Activated T-helper 1 cell treated with anti-CD3 and anti-CD28 coated beads, Interleukin-12 subunit alpha, Interleukin-12 subunit beta, Interleukin-2, Interleukin-4 antibody, amounts not matched to agents 30 ng/mL and 10 ng/mL and 1 ng/mL, durations not matched to agents 14 hours and 24 hours and 36 hours (primary cell): ENCODE measurements at regions not wholly inside any gene's neighbourhood (a gene's known extent, or its start where the extent isn't known, plus 50 kb on each side); places are given as distances from the start of the nearest gene placed in this dataset.

Source experiments
- DNase-seq: peaks from one replicate; pipeline ENCODE4 v3.0.0; 2021; ENCODE audit warnings: low spot score
- H3K27ac Mint-ChIP-seq: one replicate; pipeline ENCODE4 v1.8.0; 2021; ENCODE audit warnings: mild to moderate bottlenecking, mixed read lengths
- H3K27me3 Mint-ChIP-seq: one replicate; pipeline ENCODE4 v1.8.0; 2022; ENCODE audit warnings: mild to moderate bottlenecking, moderate library complexity, mixed read lengths; ENCODE audit not compliant: insufficient read depth
- H3K36me3 Mint-ChIP-seq: one replicate; pipeline ENCODE4 v1.8.0; 2021; ENCODE audit warnings: low read depth, mixed read lengths
- H3K4me1 Mint-ChIP-seq: one replicate; pipeline ENCODE4 v1.8.0; 2021; ENCODE audit warnings: low read depth, mixed read lengths
- H3K4me3 Mint-ChIP-seq: one replicate; pipeline ENCODE4 v1.8.0; 2021; ENCODE audit warnings: mild to moderate bottlenecking, moderate library complexity, mixed read lengths
- H3K9me3 Mint-ChIP-seq: one replicate; pipeline ENCODE4 v1.8.0; 2021; ENCODE audit warnings: mixed read lengths
- intact Hi-C: fragments of 100-400 bp; cut with micrococcal nuclease; formaldehyde crosslinking; loops from one replicate; pipeline ENCODE4 v1.15.1; 2024

DNA sequence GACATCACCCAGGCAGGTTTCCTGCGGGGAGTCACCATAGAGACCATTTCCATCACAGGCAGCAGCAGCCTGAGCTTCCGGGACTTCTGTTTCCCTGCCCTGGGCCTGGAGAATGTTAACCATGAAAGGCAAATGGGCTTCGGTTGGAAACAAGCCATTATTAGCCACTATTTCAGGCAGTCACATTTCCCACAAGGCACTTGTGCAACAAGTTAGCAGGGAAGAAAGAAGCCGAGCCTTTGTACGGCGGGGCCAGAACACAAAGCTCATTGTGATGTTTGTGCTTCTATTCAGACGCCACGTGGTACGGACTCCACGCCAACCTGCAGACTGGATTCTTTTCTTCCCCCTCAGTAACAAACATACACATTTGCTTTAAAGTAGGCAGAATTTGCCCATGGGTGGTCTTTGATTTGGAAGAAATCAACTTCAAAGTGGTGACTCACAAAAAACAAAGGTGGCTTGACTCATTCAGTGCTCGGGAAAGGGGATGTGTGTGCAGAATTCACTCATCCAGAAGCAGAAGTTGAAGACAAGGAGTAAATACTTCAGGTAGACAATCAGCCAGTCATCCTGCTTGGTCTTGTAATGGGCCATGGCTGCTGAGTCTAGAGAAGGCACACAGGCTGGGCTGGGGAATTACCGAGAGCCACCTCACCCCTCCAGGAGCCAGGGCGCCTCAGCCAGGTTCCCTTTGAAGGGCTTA lies 154.2 kb upstream of the PRMT8 start:
- no peaks in the 10 kb centered on the region for H3K4me1 Mint-ChIP-seq
- H3K4me3 Mint-ChIP-seq: no peak overlapping the region
- H3K9me3 Mint-ChIP-seq: no peaks in the 10 kb centered on the region
- intact Hi-C loops: no loop called here
- peaks cover 3% of the 10 kb centered on the region for H3K27me3 Mint-ChIP-seq
- no peak overlapping the region for H3K27ac Mint-ChIP-seq
- DNase-seq: no peak
- H3K36me3 Mint-ChIP-seq: no peaks in the 10 kb centered on the region

DNA sequence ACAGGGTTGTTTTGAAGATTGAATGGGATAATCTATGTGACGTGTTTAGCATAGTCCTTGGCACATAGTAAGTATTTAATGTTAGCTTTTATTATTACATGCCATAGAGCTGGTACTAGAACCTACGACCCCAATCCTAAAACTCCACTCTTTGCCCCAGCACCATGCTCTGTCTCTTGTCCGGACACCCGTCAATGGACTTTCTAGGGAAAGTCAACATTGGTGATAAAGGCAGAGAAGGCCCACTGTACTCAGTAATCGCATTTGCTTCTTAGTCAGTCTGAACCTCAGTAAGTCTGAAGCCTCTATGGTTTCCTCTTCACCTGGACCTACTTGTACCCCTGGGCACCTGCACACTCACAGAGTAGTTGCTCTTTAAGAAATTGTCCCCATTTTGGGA lies 153.1 kb upstream of the PRMT8 start:
- H3K27me3 Mint-ChIP-seq: peaks cover 6% of the 10 kb centered on the region
- no peaks in the 10 kb centered on the region for H3K4me1 Mint-ChIP-seq
- no peaks in the 10 kb centered on the region for H3K36me3 Mint-ChIP-seq
- no peak overlapping the region for H3K27ac Mint-ChIP-seq
- no peak overlapping the region for H3K4me3 Mint-ChIP-seq
- H3K9me3 Mint-ChIP-seq: no peaks in the 10 kb centered on the region
- DNase-seq: no peak
- intact Hi-C loops: no loop called here

DNA sequence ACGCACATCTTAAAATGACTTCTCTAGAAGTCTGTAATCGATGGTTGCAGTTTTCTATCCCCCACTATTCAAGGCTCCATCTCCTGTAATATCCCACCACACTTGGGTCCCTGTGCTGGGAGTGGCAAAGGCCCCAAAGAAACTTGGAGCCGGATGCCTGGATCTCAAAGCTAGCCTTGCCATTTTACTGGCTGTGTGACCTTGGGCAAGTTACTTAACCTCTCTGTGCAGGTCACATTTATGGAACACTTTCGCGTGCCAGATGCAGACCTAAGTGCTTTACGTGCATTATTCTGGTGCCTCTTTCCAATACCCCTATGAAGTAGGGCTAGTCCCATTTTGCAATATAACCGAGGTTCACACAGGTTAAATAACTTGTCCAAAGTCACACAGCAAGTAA lies 151.8 kb upstream of the PRMT8 start:
- Mint-ChIP-seq H3K4me3 (no peak overlapping the region), H3K9me3 (no peaks in the 10 kb centered on the region), H3K27me3 (peaks cover 18% of the 10 kb centered on the region), H3K4me1 (no peaks in the 10 kb centered on the region), H3K27ac (no peak overlapping the region), H3K36me3 (no peaks in the 10 kb centered on the region)
- no peak for DNase-seq
- intact Hi-C loops: no loop called here

DNA sequence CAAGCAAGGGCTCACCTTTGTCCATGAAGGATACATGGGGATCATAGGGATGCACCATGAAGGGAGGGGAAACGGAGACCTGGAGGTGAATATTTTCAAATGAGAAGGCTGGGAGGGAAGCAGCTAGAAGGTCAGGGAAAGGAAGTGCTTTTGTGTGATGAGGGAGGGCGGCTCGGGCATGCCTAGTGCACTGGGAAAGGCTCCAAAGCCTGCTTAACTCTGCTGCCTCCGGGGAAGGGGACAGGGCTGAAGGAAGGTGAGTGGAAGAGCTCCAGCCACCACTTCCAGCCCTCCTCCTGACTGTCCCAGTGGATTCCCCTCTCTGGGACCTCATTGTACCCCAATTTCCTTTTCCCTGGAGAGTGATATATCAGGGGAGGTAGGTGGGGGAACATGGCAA lies 149.4 kb upstream of the PRMT8 start:
- Mint-ChIP-seq H3K4me1 (no peaks in the 10 kb centered on the region), H3K36me3 (no peaks in the 10 kb centered on the region), H3K4me3 (no peak overlapping the region), H3K27me3 (peaks cover 18% of the 10 kb centered on the region), H3K9me3 (no peaks in the 10 kb centered on the region), H3K27ac (no peak overlapping the region)
- DNase-seq: no peak
- intact Hi-C loops: no loop called here

DNA sequence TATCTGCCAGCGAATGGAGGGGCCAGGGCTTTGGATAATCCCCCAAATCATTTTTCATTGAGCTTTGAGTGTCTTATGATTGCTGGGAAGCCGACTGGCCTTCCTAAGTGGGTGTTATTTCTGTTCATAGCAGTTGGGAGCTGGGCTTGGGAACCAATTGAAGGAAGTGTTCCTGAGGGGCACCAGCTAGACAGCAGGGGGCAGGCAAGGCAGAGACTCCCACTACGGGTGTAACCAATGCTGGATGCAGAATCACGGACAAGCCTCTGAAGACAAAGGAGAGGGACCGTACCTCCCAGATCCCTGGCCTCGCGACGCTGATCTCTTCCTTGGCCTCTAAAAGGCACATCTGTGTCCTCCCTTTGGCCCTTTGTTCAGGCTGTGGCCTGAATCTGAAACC lies 149.0 kb upstream of the PRMT8 start:
- H3K27me3 Mint-ChIP-seq: peaks cover 22% of the 10 kb centered on the region
- no peaks in the 10 kb centered on the region for H3K36me3 Mint-ChIP-seq
- no peak for DNase-seq
- no peaks in the 10 kb centered on the region for H3K4me1 Mint-ChIP-seq
- no peaks in the 10 kb centered on the region for H3K9me3 Mint-ChIP-seq
- H3K4me3 Mint-ChIP-seq: no peak overlapping the region
- no peak overlapping the region for H3K27ac Mint-ChIP-seq
- intact Hi-C loops: no loop called here

DNA sequence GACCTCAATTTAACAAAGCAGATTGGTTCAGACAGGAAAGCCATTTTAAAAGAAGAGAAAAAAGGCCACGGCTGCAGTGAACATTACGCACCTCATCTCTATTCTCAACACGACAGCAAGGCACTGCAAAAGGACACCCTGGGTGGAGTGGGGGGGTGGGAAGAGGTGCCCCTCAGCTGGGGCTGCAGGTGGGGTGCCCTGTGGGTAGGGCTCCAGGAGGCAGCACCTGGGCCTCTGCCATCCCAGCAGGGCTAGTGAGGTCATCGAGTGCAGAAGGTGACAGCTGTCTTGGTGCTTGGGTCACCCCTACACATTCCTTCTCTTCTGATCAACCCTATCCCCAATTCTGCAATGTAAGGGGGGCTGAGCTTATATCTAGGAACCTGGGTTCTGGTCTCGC lies 142.9 kb upstream of the PRMT8 start:
- no peaks in the 10 kb centered on the region for H3K9me3 Mint-ChIP-seq
- intact Hi-C loops: no loop called here
- peaks cover 20% of the 10 kb centered on the region for H3K27me3 Mint-ChIP-seq
- no peaks in the 10 kb centered on the region for H3K36me3 Mint-ChIP-seq
- no peak for DNase-seq
- no peaks in the 10 kb centered on the region for H3K4me1 Mint-ChIP-seq
- no peak overlapping the region for H3K27ac Mint-ChIP-seq
- H3K4me3 Mint-ChIP-seq: no peak overlapping the region

DNA sequence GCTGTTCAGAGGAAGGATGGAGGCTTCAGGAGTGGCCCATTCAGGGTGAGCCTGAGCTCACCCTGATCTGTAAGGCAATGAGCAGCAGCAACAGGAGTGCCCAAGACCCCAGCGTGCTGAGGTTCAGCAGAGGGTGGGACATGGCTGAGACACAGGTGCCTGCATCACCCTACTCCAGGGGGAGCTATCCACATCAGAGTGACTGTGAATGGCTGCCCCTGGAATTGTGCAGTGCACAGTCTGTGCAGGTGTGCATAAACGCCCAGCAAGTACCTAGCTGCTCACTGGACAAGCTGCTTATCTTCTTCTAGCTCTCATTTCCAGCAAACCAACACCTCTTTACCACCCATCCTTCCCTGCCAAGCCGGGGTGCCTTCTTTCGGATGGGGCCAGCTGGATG lies 140.6 kb upstream of the PRMT8 start:
- intact Hi-C loops: no loop called here
- H3K27ac Mint-ChIP-seq: no peak overlapping the region
- no peak overlapping the region for H3K4me3 Mint-ChIP-seq

DNA sequence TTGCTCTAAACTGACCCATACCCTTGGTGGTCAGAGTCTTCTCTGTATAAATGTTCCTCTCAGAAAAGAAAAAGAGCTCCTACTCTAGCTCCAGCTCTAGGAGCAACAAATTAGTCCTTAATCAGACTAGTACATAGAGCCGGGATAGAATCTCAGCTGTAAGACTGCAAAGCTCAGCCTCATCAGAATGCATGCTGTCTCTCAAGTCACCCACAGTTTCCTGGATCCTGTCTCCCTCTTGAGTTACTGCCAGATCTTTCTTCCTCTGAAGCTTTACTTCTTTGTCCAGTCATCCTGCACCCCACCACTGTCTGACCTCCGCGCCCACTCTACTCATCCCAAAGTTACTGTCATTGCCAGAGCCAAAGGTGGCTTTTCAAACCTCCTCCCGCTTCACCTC lies 139.3 kb upstream of the PRMT8 start:
- Mint-ChIP-seq H3K4me1 (no peaks in the 10 kb centered on the region), H3K27me3 (peaks cover 11% of the 10 kb centered on the region), H3K36me3 (no peaks in the 10 kb centered on the region), H3K4me3 (no peak overlapping the region), H3K27ac (no peak overlapping the region), H3K9me3 (no peaks in the 10 kb centered on the region)
- intact Hi-C loops: no loop called here
- DNase-seq: no peak

More for the DNA sequence above, 140.6 kb upstream of the PRMT8 start:
- Mint-ChIP-seq H3K4me1 (no peaks in the 10 kb centered on the region), H3K9me3 (no peaks in the 10 kb centered on the region), H3K27me3 (peaks cover 9% of the 10 kb centered on the region), H3K36me3 (no peaks in the 10 kb centered on the region)
- DNase-seq: no peak

DNA sequence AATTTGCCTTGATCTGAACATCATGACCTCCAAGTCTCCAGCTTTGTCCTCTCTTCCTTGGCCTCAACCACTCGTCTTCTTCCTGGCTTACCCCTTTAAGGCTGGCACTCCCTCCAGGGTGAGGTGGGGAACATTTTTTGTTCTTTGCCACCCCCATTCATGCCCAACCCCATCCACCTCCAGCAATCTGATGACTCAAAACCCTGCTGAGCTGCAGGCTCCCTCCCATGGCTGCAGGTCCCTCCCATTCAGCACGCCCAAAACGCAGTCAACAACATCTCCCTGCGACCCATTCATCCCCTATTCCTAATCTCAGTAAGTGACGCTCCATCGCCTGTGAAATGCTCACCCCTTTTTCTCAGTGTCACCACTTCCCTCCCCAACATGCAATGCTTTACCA lies 138.8 kb upstream of the PRMT8 start:
- Mint-ChIP-seq H3K4me3 (no peak overlapping the region), H3K9me3 (no peaks in the 10 kb centered on the region), H3K27me3 (peaks cover 7% of the 10 kb centered on the region), H3K27ac (no peak overlapping the region), H3K4me1 (no peaks in the 10 kb centered on the region), H3K36me3 (no peaks in the 10 kb centered on the region)
- no peak for DNase-seq
- intact Hi-C loops: no loop called here

DNA sequence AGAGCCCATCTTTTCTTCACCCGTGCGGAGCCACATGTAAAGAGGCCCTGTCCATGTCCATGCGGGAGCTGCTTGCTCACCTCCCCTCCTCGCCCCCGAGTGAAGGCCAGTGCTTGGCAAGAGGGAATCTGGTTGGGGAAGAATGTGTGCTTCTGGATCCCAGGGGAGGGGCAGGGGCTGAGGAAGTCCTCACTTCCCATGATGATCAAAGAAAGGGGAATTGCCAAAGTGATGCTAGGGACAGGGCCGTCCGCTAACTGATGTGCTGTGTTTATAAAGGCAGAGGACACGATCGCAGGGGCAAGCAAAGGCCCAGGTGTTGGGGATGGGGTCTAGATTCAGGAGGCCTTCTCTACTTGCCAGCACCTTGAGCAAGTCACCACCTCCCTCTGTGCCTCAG lies 137.4 kb upstream of the PRMT8 start:
- no peak for DNase-seq
- Mint-ChIP-seq H3K36me3 (no peaks in the 10 kb centered on the region), H3K4me1 (no peaks in the 10 kb centered on the region), H3K4me3 (no peak overlapping the region), H3K27ac (no peak overlapping the region), H3K9me3 (no peaks in the 10 kb centered on the region), H3K27me3 (peaks cover 7% of the 10 kb centered on the region)
- intact Hi-C loops: no loop called here

DNA sequence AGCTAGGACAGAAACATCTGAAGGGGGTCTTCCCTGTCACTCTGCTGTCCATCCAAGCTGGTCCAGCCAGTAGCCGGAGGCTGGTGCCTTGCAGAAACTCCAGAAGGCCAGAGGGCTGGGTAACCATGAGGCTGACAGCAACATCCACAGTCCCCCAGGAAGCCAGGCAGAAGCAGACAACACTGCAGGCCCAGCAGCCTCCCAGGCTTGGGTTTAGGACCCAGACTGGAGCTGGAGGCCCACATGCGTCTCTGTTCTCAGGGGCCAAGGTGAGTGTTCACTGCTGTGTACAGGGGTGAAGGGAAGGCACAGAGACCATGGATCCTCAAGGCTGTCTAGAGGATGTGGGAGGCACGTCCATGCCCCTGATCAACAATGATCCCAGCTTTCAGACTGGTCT lies 136.4 kb upstream of the PRMT8 start:
- no peak for DNase-seq
- H3K4me1 Mint-ChIP-seq: no peaks in the 10 kb centered on the region
- no peaks in the 10 kb centered on the region for H3K36me3 Mint-ChIP-seq
- no peak overlapping the region for H3K4me3 Mint-ChIP-seq
- intact Hi-C loops: no loop called here
- H3K9me3 Mint-ChIP-seq: no peaks in the 10 kb centered on the region
- peaks cover 7% of the 10 kb centered on the region for H3K27me3 Mint-ChIP-seq
- no peak overlapping the region for H3K27ac Mint-ChIP-seq

DNA sequence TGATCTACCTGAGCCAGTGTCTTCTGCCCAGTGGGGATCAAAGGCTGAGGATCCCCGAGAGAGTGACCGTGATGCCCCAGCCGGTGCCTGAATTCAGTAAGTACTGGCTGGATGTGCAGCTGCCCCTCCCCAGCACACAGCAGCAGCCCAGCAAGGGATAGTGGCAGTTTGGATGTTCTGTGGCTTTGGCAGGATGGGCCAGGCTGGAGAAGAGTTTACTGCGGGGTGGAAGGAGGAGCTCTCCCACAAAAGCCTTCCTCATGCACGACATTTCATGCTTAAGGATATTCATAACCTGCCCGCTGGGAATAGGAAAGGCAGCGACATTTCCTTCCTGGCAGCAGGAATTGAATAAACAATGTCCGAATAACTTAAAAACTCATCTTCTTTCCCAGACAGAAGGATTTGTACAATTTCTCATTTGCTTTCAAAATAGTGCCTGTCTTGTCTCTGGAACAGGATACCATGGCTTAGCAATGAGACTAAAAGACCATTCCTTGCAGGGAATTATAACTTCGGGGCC lies 135.6 kb upstream of the PRMT8 start:
- Mint-ChIP-seq H3K4me1 (no peaks in the 10 kb centered on the region), H3K36me3 (no peaks in the 10 kb centered on the region), H3K27me3 (peaks cover 7% of the 10 kb centered on the region), H3K27ac (no peak overlapping the region), H3K9me3 (no peaks in the 10 kb centered on the region), H3K4me3 (no peak overlapping the region)
- intact Hi-C loops: no loop called here
- no peak for DNase-seq

DNA sequence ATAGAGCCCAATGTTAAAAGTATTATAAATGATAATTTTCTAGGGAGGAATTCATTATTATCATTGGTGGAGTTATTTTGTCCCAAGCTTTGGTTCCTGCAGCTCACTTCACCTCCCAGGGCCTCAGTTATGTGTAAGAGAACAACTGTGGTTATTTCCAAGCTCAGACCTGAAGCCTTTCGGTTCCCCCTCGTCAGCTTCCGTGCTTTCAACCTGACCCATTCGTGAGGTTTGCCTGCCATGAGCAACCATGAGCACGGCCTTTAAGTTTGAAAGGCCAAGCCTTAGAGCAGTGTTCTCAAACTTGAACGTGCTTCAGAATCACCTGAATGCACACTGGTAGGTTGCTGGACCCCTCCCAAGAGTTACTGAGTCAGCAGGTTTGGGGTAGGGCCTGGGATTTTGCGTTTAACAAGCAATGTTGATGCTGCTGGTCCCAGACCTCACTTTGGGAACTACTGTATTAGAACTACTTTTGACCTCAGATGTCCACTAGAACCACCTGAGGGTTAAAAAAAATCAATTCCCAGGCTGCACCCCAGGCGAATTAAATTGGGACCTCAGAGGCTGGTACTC lies 133.0 kb upstream of the PRMT8 start:
- Mint-ChIP-seq H3K9me3 (no peaks in the 10 kb centered on the region), H3K36me3 (no peaks in the 10 kb centered on the region), H3K4me1 (no peaks in the 10 kb centered on the region), H3K27ac (no peak overlapping the region), H3K27me3 (peaks cover 7% of the 10 kb centered on the region), H3K4me3 (no peak overlapping the region)
- DNase-seq: no peak
- intact Hi-C loops: no loop called here

DNA sequence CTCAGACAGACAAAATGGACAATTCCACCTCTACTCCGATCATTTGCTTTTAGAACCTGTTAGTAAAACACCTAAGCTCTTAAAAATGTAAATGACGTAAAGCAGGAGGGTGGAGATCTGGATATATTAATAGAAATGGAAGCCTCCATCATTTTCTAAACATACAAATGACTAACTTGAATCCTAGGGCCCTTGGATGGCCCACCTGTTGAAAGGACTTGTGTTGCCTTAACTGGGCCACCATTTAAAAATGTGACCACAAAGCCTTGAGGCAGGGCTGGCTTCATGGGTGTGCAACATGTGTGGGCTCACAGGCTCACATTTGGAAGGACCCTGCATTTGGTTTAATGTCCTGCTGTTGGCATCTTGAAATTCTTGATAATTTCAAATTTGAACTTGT lies 131.5 kb upstream of the PRMT8 start:
- H3K9me3 Mint-ChIP-seq: no peaks in the 10 kb centered on the region
- no peaks in the 10 kb centered on the region for H3K4me1 Mint-ChIP-seq
- no peak overlapping the region for H3K27ac Mint-ChIP-seq
- H3K4me3 Mint-ChIP-seq: no peak overlapping the region
- intact Hi-C loops: no loop called here
- no peak for DNase-seq
- no peaks in the 10 kb centered on the region for H3K36me3 Mint-ChIP-seq
- peaks cover 11% of the 10 kb centered on the region for H3K27me3 Mint-ChIP-seq
